GM21423 (cell line): ENCODE measurements at regions not wholly inside any gene's neighbourhood (a gene's known extent, or its start where the extent isn't known, plus 50 kb on each side); places are given as distances from the start of the nearest gene placed in this dataset.

Experiments
- ATAC-seq: cut with Tn5 transposase; IDR thresholded peaks from one replicate; pipeline ENCODE4 v1.9.1; 2021; ENCODE audit warnings: mild to moderate bottlenecking, moderate library complexity; ENCODE audit not compliant: unreplicated experiment

DNA sequence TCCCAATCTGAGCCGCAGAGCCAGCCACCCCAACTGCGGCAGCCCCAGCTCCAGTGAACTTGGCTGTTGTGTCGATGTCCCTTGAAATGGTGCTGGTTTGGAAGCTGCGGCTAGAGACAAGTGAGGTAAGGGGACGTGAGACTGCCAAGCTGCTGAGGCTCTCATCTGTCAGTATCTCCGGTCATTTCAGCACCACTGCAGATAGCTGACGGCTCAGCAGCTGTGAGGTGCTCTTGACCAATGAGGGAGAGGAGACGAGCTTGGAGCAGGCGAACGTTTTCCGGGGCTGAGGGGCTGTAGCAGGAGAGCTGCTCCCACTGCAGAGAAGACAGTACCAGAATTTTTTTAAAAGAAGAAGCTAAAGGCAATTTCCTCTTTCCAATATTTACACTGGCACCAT is 175.5 kb upstream of the CASK start:
- ATAC-seq: no peak

GRCh38 chrX:42097486-42097885 is 174.1 kb upstream of the CASK start:
- ATAC-seq: no peak

DNA sequence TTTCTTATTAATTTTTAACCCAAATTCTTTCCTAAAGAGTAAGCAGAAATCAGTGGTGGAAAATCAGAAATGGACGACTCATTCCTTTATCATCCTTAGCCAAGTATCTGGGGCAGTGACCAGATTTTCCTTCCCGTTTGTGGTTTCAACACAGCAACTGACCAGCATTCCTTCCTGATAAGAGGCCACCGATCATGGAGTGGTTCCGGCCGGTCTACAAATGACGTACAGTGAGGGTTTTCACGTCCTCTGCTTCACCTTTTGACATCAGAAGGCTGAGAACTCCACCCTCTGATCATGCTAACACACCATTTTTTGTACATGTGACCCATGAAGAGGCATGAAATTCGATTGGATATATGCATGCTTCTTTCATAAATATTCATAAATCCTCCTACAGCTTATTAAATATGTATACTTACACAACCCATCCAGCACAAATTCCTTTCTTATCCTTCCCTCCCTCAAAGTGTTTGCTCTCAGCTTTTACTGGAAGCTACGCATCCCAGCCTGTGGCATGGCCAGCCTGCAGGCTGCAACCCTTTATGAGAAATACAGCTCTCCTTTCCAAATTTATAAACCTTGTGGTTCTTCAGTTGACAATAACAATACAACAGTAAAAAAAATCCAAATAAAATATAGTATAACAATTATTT is 173.0 kb upstream of the CASK start:
- ATAC-seq: no peak

- ATAC-seq: no peak
Measured at GRCh38 chrX:42094218-42094617, 170.9 kb upstream of the CASK start.

GRCh38 chrX:42093756-42094155 is 170.4 kb upstream of the CASK start:
- ATAC-seq: no peak

GRCh38 chrX:42090395-42090794 is 167.0 kb upstream of the CASK start:
- ATAC-seq: no peak

DNA sequence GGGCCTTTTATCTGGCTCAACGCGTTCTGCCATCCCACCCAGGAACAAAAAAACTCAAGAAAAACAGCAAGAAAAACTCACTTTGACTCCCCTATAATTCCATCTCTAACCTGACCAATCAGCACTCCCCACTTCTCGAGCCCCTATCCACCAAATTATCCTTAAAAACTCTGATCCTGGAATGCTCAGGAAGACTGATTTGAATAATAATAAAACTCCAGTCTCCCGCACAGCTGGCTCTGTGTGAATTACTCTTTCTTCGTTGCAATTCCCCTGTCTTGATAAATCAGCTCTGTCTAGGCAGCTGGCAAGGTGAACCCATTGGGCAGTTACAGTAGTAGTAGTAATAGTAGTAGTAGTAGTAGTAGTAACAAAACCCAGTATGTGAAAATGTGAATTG is 165.7 kb upstream of the CASK start:
- ATAC-seq: no peak

DNA sequence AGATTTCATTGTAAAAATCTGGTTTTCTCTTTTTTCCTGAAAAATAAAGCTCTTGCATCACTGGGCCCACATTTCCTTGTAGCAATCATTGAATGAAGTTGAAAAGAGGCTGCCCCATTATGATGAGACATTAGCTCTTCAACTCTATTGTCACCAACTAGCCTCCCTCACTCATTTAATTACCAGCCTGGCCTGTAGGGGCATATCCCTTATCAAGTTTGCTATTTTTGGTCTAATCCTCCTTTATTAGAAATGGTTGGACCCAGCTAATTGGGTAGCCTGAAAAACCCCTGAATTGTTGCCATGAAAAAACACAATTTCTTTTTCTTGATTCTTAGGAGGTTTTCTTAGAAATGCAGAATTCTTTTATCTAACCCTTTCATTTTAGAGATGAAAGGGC is 164.6 kb upstream of the CASK start:
- no peak for ATAC-seq

GRCh38 chrX:42085836-42086235 is 162.5 kb upstream of the CASK start:
- no peak for ATAC-seq

GRCh38 chrX:42079968-42080367 is 156.6 kb upstream of the CASK start:
- no peak for ATAC-seq

DNA sequence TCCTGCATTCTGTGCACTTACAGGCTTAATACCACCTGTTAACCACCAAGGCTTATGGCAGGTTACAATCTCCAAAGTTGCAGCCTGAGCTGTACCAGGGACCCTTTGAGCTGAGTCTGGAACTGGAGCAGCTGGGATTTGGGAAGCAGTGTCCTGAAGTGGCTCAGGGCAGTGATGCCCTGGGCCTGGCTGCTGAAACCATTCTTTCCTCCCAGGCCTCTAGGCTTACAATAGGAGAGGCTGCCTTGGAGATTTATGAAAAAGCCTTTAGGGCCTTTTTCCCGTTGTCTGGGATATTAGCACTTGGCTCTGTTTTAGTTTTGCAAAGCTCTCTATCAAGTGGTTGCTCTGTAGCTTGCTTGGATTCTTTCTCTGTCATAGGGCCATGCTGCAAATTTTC is 154.3 kb upstream of the CASK start:
- no peak for ATAC-seq

DNA sequence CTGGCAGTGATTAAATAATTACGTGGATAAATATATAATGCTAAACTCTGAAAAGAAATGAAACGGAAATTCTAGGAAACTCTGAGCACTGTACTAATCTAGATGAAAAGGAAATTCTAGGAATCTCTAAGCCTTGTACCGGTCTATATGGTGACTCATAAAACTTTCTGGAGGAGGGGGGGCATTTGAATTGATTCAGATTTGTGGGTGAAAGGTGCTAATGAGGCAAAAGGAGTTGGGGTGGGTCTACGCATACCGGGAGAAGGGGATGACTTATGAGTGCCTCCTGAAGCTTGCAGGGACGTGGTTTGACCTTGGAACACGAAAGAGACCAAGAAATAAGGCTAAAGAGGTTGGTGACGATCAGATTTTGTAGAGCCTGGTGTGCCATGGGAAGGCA is 151.7 kb upstream of the CASK start:
- ATAC-seq: no peak

DNA sequence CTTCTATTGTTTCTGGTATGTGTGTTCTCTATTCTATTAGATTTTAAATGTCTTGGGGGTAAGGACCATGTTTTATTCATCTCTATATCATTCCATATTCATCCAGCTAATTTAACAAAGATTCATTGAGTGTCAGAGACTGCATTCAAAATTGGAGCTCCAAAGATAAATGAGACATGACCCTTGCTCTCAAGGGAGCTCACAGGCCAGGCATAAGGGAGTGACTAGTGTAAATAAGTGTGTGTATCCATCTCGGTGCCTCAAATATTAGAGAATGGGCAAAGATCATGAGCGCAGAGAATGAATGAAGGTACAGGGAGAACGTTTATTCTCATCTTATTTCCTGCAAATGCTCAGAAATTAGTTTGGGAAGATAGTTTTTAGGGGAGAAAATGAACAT is 150.1 kb upstream of the CASK start:
- ATAC-seq: no peak

- ATAC-seq: no peak
Measured at GRCh38 chrX:42070866-42071265, 147.5 kb upstream of the CASK start.

GRCh38 chrX:42054256-42054655 is 130.9 kb upstream of the CASK start:
- no peak for ATAC-seq

GRCh38 chrX:42050345-42050744 is 127.0 kb upstream of the CASK start:
- ATAC-seq: no peak

DNA sequence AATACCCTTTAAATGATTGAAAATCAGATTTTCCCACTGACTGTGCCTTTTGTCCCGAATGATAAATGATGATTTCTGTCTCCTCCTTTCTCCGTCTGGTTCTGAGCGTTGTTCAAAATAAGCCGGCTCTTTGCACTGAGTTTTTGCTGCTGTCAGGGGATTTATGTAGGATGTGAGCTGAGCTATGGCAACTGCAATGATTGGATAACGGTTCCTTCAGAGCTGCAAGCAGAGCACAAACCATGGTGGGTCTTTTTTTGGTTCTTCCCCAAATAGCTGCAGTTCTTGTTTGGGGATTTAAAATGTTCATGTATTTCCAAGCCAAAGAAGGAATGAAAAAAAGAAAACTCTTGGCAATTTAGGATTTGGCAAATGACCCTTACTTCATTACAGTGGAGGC is 124.5 kb upstream of the CASK start:
- ATAC-seq: no peak

- no peak for ATAC-seq
Measured at GRCh38 chrX:42028109-42028508, 104.8 kb upstream of the CASK start.

DNA sequence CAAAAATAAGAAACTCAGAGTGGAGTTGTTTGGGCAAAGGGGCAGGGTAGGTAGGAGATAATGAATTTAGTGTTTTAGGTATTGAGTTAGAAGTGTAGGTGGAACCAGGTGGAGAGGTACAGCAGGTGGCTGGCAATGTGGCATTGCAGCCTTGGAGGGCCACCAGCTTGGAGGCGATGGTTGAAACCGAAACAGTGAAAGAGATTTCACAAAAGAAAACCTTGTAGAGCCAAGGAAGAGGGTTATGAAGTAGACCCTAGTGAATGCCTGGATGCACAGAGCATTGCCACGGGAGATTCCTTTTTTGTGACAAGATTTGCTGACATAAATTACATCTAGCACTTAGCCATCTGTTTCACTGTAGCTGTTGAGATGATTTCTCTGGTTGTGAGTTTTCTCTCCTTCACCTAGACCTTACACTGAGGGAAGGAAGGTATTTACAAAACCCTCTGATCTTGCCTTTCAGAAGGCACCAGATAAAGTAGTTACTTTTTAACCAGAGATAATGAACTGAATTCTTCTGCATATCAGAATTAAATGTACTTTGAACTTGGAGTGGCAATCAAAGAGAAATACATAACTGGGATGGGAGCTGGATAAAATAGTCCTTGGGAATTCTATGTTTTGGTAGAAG is 104.1 kb upstream of the CASK start:
- ATAC-seq: no peak

GRCh38 chrX:42025861-42026260 is 102.5 kb upstream of the CASK start:
- ATAC-seq: no peak

GRCh38 chrX:42023122-42023521 is 99.8 kb upstream of the CASK start:
- no peak for ATAC-seq

DNA sequence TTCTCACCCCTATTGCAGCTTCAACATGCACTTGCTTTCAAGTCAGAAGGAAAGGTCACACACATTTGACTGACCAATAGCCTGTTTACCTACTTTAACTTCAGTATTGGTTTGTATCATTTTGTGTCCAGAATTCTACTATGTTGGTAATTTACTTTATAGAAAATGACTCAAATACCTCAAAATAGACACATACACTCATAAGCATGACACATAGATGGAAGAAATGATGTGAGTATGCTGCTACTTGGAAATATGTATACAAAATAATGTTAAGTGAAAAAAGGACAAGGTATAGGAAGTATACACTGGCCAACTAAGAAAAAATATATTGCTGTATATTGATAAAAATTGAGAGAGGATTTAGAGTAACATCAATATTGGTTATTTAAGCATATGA is 98.8 kb upstream of the CASK start:
- ATAC-seq: no peak

GRCh38 chrX:42021058-42021457 is 97.7 kb upstream of the CASK start:
- ATAC-seq: no peak
